Caco-2 (cell line): ENCODE measurements at regions not wholly inside any gene's neighbourhood (a gene's known extent, or its start where the extent isn't known, plus 50 kb on each side); places are given as distances from the start of the nearest gene placed in this dataset.

Experiments
- BruUV-seq: library from RNA; stranded (reverse); fragments of 400-500 nt; replicated peaks from 2 replicates; lab custom pipeline; 2021; lab: Mats Ljungman, UMichigan
- CTCF ChIA-PET: fragments of 300-600 bp; sonication (Branson Sonifier 250); formaldehyde crosslinking; loops from one replicate; lab custom pipeline; 2022; ENCODE audit warnings: antibody characterized with exemption; lab: Charles Lee
- POLR2A ChIA-PET: fragments of 300-600 bp; sonication (Branson Sonifier 250); formaldehyde crosslinking; loops from one replicate; lab custom pipeline; 2022; ENCODE audit warnings: antibody characterized with exemption; lab: Charles Lee
- DNase-seq, 2 experiments: peaks; one replicate each; pipeline versions ENCODE4 v3.0.0 to v3.0.0-alpha.2; 2020 to 2022
- H3K27me3 ChIP-seq: replicated peaks from 2 replicates; pipeline ENCODE4 v1.6.0; 2011; ENCODE audit warnings: low read length; ENCODE audit not compliant: control insufficient read depth, insufficient read depth
- H3K36me3 ChIP-seq: 2 replicates; pipeline ENCODE4 v1.5.1; 2011; ENCODE audit warnings: low read length; ENCODE audit not compliant: control insufficient read depth, insufficient read depth
- H3K4me1 ChIP-seq: fragments of 250-450 bp; sonication (Bioruptor Pico); 2 replicates; pipeline ENCODE4 v1.5.1; 2020; ENCODE audit warnings: mild to moderate bottlenecking
- H3K4me3 ChIP-seq: 2 replicates; pipeline ENCODE4 v1.5.1; 2011; ENCODE audit warnings: low read depth, mild to moderate bottlenecking, control low read depth, low read length
- H3K9me3 ChIP-seq: fragments of 250-450 bp; sonication (Bioruptor Pico); 2 replicates; pipeline ENCODE4 v1.5.1; 2020; ENCODE audit warnings: mild to moderate bottlenecking, moderate library complexity
- H3K27ac Mint-ChIP-seq: one replicate; pipeline ENCODE4 v1.8.0; 2022; ENCODE audit warnings: mixed read lengths; ENCODE audit not compliant: unreplicated experiment
- H3K27me3 Mint-ChIP-seq: one replicate; pipeline ENCODE4 v1.8.0; 2022; ENCODE audit warnings: mixed read lengths; ENCODE audit not compliant: insufficient read depth, unreplicated experiment
- H3K36me3 Mint-ChIP-seq: one replicate; pipeline ENCODE4 v1.8.0; 2022; ENCODE audit warnings: mild to moderate bottlenecking, mixed read lengths; ENCODE audit not compliant: insufficient read depth, unreplicated experiment
- H3K4me1 Mint-ChIP-seq: one replicate; pipeline ENCODE4 v1.8.0; 2022; ENCODE audit warnings: low read depth, mixed read lengths; ENCODE audit not compliant: unreplicated experiment
- H3K4me3 Mint-ChIP-seq: one replicate; pipeline ENCODE4 v1.8.0; 2022; ENCODE audit warnings: mild to moderate bottlenecking, moderate library complexity, mixed read lengths; ENCODE audit not compliant: unreplicated experiment
- H3K9me3 Mint-ChIP-seq: one replicate; pipeline ENCODE4 v1.8.0; 2022; ENCODE audit warnings: mixed read lengths; ENCODE audit not compliant: unreplicated experiment
- CTCF ChIP-seq, 2 experiments: fragments of 200-600 bp in 1 of 2; IDR thresholded peaks; 1 replicate in 1 of 2; 2 replicates in 1 of 2; pipeline versions ENCODE4 v1.5.1 to v1.8.0; 2011 to 2022; ENCODE audit warnings: antibody characterized with exemption in 1 of 2, control low read depth in 1 of 2, inconsistent platforms in 1 of 2, low read depth in 1 of 2, low read length in 1 of 2, mild to moderate bottlenecking in 1 of 2, moderate library complexity in 1 of 2; ENCODE audit not compliant: insufficient read depth in 1 of 2, severe bottlenecking in 1 of 2, unreplicated experiment in 1 of 2
- intact Hi-C: fragments of 100-400 bp; cut with micrococcal nuclease; formaldehyde crosslinking; loops from one replicate; pipeline ENCODE4 v1.10.0; 2022; ENCODE audit not compliant: unreplicated experiment

- BruUV-seq, result no TSS peak
- H3K4me3 Mint-ChIP-seq, result no peak overlapping the region
- no peaks in the 10 kb centered on the region for H3K4me1 Mint-ChIP-seq
- intact Hi-C loops, result no loop called here
- ChIA-PET POLR2A (no interaction called here), CTCF (no interaction called here)
- Histone ChIP-seq H3K4me3 (no peak overlapping the region), H3K9me3 (no peaks in the 10 kb centered on the region), H3K36me3 (no peaks in the 10 kb centered on the region), H3K4me1 (no peaks in the 10 kb centered on the region), H3K27me3 (no peaks in the 10 kb centered on the region)
- no peaks in the 10 kb centered on the region for H3K36me3 Mint-ChIP-seq
- H3K27ac Mint-ChIP-seq, result no peak overlapping the region
- H3K27me3 Mint-ChIP-seq, result peaks cover 6% of the 10 kb centered on the region
- DNase-seq, result no peak
- TF ChIP-seq CTCF (IDR thresholded peaks at IDR 0.05; ENCODE audit: insufficient read depth in 1 of 2, low read depth in 1 of 2, low read length in 1 of 2, severe bottlenecking in 1 of 2, unreplicated experiment in 1 of 2), result no peak
- H3K9me3 Mint-ChIP-seq, result no peaks in the 10 kb centered on the region
Observed at GRCh38 chr10:90394311-90394710, 463.5 kb downstream of the HTR7 start.

- Mint-ChIP-seq H3K9me3 (no peaks in the 10 kb centered on the region), H3K4me3 (no peak overlapping the region), H3K27me3 (peaks cover 6% of the 10 kb centered on the region), H3K27ac (no peak overlapping the region), H3K4me1 (no peaks in the 10 kb centered on the region), H3K36me3 (no peaks in the 10 kb centered on the region)
- Histone ChIP-seq H3K36me3 (no peaks in the 10 kb centered on the region), H3K9me3 (no peaks in the 10 kb centered on the region), H3K4me3 (no peak overlapping the region), H3K27me3 (no peaks in the 10 kb centered on the region), H3K4me1 (no peaks in the 10 kb centered on the region)
- TF ChIP-seq CTCF (IDR thresholded peaks at IDR 0.05; ENCODE audit: insufficient read depth in 1 of 2, low read depth in 1 of 2, low read length in 1 of 2, severe bottlenecking in 1 of 2, unreplicated experiment in 1 of 2), result no peak
- intact Hi-C loops, result no loop called here
- ChIA-PET POLR2A (no interaction called here), CTCF (no interaction called here)
- no TSS peak for BruUV-seq
- no peak for DNase-seq
Observed at GRCh38 chr10:90396721-90397120, 461.1 kb downstream of the HTR7 start.

GRCh38 chr10:90398566-90398965 lies 459.3 kb downstream of the HTR7 start:
- Mint-ChIP-seq H3K9me3 (no peaks in the 10 kb centered on the region), H3K27ac (no peak overlapping the region), H3K4me1 (no peaks in the 10 kb centered on the region), H3K27me3 (peaks cover 6% of the 10 kb centered on the region), H3K36me3 (no peaks in the 10 kb centered on the region), H3K4me3 (no peak overlapping the region)
- no peaks in the 10 kb centered on the region for H3K9me3 ChIP-seq
- no peak overlapping the region for H3K4me3 ChIP-seq
- H3K27me3 ChIP-seq, result no peaks in the 10 kb centered on the region
- H3K4me1 ChIP-seq, result no peaks in the 10 kb centered on the region
- BruUV-seq, result no TSS peak
- intact Hi-C loops, result no loop called here
- ChIA-PET POLR2A (no interaction called here), CTCF (no interaction called here)
- TF ChIP-seq CTCF (IDR thresholded peaks at IDR 0.05; ENCODE audit: insufficient read depth in 1 of 2, low read depth in 1 of 2, low read length in 1 of 2, severe bottlenecking in 1 of 2, unreplicated experiment in 1 of 2), result no peak
- no peak for DNase-seq
- H3K36me3 ChIP-seq, result no peaks in the 10 kb centered on the region
